Spleen (tissue), 7 donors: ENCODE measurements at regions not wholly inside any gene's neighbourhood (a gene's known extent, or its start where the extent isn't known, plus 50 kb on each side); places are given as distances from the start of the nearest gene placed in this dataset.

Source experiments
- POLR2A ChIP-seq, 3 donors: fragments of 450-650 bp; IDR thresholded peaks; one replicate each; pipeline ENCODE4 v1.5.1; 2017; ENCODE audit warnings: antibody characterized with exemption in 3 of 3, mild to moderate bottlenecking in 1 of 3
- POLR2AphosphoS5 ChIP-seq, 3 donors: sonication (generic); formaldehyde crosslinking; IDR thresholded peaks; one replicate each; pipeline ENCODE4 v1.5.1; 2017; ENCODE audit warnings: antibody characterized with exemption in 3 of 3
- TF ChIP-seq, protein P1 (sequence below), 11 experiments: fragments of 200-600 bp in 7 of 11; fragments of 450-650 bp in 4 of 11; sonication (generic) in 4 of 11; IDR thresholded peaks in 8 of 11; conservative IDR thresholded peaks in 3 of 11; 1 replicate in 7 of 11; 2 replicates in 4 of 11; pipeline versions ENCODE4 v1.4.0 to v1.8.0; 2016 to 2021; ENCODE audit warnings: antibody characterized with exemption in 11 of 11, inconsistent platforms in 4 of 11, mild to moderate bottlenecking in 1 of 11
- donor health status: DM: no; HTN: no; CAD: no; lungs with moderate emphysema.
- donor health status: DM: no; HTN: no; CAD: no.
- donor health status: DM: no; HTN: no; CAD: no.

DNA sequence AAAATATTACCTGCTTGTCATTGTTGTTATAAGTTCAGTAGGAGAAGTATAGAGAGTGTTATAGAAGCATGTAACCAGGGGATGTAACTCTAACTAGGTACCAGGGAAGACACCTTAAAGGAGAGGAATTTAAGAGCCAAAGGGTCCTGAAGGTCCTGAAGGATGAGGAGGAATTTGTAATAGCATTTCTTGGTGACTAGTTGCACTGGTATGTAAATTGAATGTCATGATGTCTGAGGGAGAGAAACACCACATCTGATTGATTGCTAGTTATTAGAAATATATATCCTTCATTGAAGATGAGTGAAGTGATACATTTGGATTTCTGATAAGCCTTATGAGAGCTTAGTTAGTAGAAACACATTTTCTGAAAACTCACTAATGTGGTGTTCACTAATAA is 643.8 kb downstream of the RFPL4B start:
- TF ChIP-seq, protein P1, sequence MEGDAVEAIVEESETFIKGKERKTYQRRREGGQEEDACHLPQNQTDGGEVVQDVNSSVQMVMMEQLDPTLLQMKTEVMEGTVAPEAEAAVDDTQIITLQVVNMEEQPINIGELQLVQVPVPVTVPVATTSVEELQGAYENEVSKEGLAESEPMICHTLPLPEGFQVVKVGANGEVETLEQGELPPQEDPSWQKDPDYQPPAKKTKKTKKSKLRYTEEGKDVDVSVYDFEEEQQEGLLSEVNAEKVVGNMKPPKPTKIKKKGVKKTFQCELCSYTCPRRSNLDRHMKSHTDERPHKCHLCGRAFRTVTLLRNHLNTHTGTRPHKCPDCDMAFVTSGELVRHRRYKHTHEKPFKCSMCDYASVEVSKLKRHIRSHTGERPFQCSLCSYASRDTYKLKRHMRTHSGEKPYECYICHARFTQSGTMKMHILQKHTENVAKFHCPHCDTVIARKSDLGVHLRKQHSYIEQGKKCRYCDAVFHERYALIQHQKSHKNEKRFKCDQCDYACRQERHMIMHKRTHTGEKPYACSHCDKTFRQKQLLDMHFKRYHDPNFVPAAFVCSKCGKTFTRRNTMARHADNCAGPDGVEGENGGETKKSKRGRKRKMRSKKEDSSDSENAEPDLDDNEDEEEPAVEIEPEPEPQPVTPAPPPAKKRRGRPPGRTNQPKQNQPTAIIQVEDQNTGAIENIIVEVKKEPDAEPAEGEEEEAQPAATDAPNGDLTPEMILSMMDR (IDR thresholded peaks at IDR 0.05 in 8 of 11, conservative IDR thresholded peaks at IDR 0.05 in 3 of 11), result no peak
- TF ChIP-seq POLR2A (IDR thresholded peaks at IDR 0.05), result no peak
- TF ChIP-seq POLR2AphosphoS5 (IDR thresholded peaks at IDR 0.05), result no peak
